NCI-H146 treated with DMSO at 0.1 percent for 48 hours (cell line): ENCODE measurements at regions not wholly inside any gene's neighbourhood (a gene's known extent, or its start where the extent isn't known, plus 50 kb on each side); places are given as distances from the start of the nearest gene placed in this dataset.

Source experiments
- DNase-seq: peaks from one replicate; lab custom pipeline; 2025; ENCODE audit not compliant: unreplicated experiment; lab: John Stamatoyannopoulos, UW

DNA sequence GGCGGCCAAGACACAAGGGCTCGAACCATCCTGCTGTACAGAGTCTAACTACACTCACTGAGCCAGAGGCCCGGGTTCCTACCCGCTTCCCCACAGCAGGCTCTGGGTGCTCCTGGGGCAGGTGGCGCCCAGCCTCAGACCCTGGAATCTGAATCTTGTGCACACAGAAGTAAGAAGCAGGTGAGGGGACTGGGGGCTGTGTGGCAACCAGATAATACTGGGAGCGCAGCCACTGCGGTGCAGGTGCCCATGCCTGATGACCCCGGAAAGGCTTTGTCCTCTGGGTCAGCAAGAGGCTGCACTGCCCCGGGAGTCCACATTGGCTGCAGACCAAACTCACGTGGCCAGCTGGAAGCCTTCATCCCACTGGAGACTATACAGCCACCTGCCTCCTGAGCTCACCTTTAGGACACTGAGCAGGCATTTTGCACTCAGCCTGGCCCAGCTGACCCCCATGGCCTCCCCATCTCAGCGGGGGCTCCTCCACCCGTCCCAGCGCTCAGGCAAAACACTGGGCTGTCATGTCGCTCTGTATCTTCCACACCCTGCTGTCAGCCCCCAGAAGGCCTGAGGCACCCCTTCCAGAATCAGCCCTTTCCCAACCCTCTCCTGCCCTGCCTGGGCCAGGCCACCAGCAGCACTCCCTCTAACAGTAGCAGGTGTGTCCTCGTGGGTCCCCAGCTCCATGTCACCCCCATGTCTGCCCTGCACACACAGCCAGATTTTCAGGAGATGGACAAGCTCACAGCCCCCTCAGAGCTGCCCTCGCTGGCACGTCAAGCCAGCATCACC is 101.0 kb upstream of the IQSEC1 start:
- DNase-seq = no peak

DNA sequence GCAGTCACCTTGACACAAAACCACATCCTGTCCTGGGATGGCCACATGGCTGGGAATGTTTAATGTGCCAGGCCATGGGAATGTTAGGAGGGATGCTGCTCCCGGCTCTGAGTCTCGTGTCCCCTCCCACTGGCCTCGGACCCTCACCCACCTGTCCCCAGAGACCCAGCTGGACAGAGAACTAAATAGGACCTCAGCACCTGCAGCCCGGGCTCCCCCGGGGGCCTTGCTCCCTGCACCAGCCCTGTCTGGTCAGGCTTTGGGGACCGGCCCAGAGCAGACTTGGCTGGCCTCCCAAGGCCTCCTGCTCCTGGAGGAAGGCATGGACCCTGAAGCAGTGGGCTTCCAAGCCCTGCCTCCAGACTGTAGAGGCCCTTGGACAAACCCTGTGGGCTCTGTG is 100.0 kb upstream of the IQSEC1 start:
- DNase-seq = no peak

DNA sequence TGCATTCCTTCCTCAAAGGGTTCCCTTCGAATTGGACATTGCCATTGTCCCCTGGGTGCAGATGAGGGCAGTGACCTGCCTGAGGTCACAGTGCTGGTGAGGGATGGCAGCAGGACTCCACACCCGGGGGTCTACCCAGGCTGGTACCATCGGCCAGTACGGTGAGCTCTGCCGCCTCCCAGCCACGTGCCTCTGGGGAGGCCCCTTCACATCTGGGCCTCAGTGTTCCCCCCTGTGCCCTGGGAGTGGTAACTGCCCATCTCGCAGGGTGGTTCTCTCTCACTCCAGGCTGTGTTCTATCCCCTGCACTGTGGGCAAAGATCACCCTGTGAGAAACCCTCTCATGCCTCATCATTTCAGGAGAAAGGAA is 99.4 kb upstream of the IQSEC1 start:
- no peak for DNase-seq

DNA sequence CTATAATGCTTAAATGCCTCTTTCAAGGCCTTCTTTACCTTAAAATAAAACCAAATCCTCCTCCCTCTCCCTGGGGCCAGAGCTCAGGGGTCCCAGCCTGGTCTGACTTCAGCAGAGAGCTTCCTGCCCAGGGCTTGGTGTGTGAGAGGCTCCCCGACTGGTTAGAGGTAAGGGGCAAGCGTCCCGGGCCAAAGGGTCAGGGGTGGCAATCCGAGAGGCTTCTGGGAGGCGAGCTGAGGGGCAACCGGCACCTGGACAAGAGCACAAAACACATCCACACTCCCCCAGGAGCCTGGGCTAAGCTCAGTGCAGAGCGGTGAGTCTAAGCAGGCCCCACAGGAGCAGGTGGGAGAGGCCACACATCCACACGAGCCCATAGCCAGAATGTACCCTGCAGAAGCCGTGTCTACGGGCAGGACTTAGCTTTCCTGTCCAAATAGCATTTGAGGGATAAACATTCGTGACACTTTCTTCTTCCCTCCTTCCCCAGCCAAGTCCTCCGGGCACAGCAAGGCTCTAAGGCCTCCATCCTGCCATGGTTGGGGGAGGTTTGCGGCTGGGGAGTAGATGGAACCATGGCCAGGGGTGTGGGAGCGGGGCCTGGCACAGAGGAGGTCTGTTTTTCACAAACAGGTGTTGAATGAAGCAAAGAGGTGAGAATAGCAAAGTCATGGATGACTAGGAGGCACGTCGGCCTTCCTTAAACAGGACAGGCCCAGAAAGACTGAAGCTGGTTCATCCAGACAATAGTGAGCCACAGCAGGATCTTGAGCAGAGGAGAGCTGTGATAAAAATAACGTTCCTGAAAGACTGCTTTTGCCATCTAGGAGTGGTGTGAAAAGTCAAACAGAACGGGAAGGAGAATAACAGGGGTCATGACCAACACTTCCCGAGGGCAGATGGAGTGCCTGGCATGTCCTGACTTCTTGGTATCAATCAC is 98.7 kb upstream of the IQSEC1 start:
- DNase-seq = no peak

DNA sequence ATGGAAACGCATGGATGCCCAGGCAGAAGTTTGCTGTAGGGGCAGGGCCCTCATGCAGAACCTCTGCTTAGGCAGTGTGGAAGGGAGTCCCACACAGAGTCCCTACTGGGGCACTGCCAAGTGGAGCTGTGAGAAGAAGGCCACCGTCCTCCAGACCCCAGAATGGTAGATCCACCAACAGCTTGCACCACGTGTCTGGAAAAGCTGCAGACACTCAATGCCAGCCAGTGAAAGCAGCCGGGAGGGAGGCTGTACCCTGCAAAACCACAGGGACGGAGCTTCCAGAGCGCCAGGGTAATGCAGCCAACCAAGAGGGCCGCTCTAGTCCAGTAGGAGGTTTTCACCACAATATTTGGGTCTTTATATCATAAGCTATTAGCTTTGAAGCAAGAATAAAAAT is 97.1 kb upstream of the IQSEC1 start:
- DNase-seq = no peak

DNA sequence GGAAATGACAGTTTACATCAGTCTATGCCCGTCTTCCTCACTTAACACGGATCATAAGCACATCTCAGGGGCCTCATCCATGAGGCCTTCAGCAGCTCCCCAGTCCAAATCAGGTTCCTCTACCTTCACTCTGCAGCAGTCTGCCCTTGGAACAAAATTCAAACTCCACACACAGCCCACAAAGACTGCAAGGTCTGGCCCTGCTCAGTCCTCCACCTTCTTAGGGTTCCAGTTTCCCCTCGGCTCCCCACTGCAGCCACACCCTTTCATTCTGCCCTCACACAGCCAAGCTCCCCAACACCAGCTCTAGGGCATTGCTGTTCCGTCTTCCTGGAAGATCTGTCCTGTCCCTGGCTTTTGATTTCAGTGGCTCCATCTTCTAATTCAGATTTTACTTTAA is 95.2 kb upstream of the IQSEC1 start:
- no peak for DNase-seq

DNA sequence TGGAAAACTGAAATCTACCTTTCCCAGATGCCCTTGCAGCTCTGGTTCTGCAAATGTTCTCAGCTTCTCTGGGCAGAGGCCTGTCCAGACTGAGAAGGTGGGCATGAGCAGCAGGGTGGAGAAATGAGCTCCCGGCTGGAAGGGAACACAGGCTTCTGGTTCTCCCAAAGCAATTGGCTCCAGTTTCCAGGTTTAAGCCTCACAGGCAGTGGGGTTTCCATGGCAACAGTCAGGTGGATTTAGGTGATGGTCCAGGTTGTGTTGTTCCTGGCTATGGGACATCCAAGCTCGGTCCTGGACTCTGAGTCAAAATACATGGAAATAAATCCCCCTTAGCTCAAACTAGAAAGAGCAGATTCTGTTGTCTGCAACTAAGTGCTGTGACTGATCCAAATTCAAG is 94.6 kb upstream of the IQSEC1 start:
- no peak for DNase-seq

DNA sequence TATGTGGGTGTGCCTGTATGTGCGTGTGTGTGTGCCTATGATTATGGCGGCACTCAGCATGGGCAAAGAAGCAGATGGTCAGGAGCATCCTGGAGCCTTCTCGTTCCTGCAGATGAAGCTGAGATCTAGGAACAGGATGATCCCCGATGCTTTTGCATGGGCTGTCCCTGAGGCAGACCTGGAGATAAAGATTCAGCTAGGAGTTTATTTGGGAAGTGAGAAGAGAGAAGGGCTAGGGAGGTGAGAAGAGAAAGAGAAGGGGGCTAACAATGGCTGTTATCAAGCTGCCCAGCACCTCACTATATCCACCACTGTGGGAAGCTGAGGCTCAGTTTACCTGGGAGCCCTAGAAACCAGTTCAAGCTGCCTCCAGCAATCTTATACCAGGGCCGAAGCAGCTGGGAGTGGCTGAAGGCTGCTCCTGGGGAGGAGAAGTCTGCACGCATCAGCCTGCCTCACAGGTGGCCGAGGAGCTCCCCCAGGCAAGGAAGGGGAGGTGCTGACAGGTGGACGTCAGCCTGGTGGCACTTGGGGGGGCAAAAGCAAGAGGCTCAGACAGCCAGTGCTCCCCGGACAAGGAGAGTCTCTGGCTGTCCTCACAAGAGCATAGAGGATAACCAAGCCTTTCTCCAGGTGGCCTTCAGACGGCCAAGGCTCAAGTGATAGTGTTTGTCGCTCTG is 94.0 kb upstream of the IQSEC1 start:
- no peak for DNase-seq

DNA sequence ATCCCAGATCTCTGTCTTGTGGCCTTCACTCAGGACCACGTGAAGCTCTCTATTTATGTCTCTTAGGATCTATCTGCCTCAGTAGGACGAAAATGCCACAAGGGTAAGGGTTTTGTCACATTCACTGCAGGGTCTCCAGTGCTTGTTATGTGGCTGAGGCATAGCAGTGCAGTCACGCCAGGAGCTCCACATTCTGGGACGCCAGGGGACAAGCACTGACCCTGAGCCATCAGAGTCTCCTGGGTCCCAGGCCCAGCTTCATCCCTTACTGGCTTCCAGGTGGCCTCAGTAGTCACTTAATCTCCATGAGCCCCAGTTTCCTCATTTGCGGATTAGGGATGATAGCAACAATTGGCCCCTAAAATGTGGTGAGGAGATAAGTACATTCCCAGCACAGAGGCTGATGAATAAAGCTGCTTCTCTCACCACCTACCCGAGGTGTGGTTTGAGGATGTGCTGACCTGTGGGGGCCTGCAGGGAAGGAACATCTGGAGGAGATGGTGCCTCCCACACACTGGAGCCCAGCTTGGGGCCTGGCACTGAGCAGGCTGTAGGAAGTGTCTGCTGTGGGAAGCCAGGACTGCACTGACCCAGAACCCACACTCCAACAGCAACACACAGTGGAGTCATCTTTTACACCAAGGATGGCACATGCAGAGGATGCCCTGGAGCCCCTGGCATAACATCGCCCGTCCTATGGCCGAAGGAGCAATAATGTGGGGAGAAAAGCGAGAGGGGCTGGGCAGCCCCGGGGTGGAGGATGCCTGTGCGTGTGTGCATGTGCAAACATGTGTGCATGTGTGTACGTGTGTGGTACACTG is 93.2 kb upstream of the IQSEC1 start:
- DNase-seq = no peak

DNA sequence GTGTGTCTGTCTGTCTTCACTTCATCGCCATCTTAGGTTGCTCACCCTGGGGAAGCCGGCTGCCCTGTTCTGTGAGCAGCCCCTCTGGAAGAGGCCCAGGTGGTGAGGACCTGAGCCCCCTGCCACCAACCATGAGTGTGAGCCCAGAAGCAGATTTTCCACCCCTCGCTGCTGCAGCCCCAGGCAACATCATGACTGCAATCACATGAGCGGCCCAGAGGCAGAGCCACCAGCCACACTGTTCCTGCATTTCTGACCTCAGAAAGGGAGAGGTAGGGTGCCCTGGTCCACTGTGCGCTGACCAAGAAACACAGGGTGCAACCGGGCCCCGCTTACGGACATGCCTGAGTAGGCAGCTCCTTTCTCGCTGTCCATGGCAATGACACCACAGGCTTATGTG is 92.3 kb upstream of the IQSEC1 start:
- DNase-seq = no peak

DNA sequence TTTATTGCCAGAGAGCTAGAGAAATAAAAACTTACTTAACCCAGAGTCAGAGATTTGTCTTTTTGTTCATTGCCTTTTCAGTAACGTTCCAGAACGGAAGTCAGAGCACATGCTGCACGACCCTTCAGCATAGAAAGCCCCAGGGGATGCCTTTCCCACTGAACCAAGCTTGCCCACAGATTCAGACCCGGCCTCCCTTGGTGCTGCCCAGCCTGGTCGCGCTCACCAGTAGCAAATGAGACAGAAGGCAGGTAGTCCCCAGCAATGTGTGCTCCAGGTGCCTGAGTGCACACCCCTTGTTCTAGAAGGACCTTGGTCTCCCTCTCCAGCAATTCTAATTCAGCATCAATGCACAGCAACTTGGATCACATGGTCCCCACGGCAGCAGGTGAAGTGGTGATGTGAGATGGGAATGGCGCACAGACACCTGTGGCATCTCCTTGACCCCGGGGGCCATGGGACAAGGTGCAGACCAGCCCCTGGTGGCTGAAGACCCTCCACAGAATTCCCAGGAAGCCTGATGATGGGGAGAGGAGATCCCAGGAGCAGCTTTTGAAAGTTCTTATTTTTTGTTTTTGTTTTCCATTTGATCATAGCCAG is 91.8 kb upstream of the IQSEC1 start:
- no peak for DNase-seq

DNA sequence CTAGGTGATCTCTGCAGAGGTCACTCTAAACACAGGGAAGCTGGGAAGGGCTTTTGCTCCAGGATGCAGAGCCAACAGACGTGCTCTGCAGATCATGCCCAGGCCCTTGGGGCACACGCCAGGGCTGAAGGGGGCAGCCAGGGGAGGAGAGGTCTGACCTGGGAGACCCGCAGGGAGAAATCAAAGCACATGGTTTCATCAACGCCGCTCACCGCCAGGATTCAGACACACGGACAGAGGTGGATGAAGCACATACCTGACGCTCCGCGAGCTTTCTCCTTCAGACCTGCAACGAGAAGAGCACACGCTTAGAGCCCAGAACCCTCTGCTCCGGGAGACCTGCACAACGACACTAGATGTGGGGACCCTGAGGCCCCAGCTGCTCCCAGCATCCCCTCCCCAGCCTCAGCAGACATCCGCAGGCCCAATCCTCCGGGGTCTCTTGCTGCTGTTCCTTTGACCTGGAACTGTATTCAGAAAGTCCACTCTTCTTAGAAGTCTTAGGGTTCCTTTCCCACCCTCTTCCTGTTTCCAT is 90.7 kb upstream of the IQSEC1 start:
- no peak for DNase-seq

DNA sequence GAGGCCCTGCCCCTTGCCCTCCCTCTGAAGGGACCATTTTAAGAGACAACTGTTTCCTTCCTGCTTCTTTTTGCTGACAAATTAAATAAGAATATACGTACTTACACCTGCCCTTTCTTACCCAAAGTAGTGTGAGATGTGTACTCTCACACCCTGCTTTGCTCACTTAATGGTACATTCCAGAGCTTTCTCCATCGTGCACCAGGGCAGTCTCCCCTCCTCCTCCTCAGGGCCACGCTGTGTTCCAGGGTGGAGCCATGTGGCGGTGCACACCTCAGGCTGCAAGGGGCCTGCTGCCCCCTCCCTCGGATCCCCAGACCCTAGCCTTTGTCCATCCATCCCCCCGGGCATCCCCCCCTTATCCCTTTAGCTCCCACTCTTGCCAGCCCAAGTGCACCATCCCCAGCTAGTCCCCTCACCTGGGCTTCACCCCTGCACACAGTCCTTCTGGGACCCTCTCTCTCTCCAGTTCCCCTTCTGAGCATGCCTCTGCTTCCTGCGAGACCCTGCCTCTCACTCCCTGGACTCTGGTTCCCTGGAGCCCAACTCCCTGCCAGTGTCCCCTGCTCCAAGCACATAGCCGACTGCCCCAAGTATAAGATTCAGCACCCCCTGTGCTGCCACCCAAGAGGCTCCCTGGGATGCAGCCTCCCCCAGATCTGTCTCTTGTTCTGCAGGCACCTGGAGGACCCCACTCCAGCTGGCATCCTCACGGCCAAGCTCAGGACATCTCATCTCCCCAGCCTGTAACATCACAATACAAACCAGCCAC is 89.5 kb upstream of the IQSEC1 start:
- DNase-seq = no peak

DNA sequence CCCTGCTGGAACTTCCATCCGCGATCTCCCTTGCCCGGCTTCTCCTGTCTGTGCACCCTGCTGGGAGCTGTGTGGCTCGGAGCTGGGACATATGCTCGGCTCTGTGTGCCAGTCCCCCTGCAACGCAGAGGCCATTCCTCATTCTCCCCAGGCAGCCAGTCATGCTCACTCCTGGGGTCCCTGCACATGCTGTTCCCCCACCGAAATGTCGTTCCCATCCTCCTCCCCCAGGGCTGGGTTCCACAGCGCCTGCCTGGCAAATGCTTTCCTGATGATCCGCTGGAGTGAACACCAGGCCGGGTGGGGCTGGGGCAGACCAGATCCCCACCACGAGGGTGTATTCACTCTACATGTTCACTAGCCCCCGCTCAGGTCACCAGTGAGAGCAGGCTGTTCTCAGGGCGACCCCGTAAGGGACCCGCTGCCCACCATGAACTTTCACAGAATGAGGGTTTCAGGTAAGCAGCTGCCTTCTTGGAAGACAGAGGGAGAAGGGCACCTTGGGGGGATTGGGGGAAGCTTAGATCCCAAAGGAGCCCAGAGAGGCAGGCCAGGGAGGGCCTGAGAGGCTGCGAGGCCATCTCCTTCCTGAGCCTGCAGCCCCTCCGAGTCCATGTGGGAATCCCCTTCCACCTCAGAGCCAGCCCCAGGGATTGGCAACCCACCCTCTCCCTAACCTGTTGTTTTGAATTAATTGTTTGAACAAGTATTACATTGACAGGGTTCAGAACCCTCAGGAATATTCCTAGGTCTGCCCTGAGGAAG is 88.7 kb upstream of the IQSEC1 start:
- DNase-seq = no peak

DNA sequence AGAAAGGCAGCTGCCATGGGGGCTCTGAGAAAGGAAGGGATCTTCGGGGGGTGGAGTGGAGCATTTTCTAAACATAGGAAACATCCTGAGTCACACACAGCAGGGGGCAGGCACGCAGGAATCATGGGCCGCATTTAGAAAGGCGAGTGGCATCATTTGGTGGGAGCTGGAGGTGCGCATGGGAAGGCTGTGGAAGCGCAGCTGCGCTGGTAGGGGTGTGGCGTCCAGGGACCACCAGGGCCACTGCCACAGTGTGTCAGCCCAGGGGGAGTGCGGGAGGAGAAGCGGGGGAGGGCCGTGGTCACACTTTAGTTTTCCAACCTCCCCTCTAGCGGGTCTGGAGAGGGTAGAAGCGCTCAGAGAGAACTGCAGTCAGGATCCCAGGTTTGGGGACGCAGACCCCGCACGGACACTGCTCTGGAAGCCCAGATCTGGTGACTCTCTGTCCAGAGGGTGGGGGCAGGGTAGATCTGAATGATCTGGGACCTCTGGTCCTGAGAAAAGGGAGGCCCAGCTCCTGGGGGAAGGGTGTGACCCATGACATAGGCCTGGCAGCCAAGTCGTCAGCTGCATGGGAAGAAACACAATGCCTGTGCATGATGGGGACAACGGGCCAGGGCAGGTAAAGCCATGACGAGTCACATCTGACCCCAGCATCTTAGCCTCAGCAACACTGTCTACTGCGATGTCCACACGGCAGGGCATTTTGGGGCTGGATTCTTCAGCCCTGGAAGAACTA is 88.0 kb upstream of the IQSEC1 start:
- DNase-seq = no peak

DNA sequence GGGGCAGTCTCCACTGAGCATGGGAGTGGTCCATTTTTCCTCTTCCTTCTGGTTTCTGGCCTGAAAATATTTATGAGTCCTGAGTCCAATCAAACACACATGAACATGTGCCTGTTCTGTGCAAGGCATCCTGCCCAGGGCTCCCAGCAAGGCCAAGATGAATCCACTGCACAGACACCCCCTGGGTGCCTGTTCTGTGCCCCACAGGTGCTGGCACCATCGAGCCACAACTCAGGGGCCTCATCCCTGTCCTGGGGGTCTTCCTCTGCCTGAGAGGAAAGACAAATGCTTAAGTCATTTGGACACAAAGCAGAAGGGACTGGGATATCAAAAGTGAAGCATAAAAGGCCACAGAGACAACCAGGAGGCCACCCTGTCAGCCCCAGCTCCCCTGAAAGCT is 87.4 kb upstream of the IQSEC1 start:
- DNase-seq = no peak

DNA sequence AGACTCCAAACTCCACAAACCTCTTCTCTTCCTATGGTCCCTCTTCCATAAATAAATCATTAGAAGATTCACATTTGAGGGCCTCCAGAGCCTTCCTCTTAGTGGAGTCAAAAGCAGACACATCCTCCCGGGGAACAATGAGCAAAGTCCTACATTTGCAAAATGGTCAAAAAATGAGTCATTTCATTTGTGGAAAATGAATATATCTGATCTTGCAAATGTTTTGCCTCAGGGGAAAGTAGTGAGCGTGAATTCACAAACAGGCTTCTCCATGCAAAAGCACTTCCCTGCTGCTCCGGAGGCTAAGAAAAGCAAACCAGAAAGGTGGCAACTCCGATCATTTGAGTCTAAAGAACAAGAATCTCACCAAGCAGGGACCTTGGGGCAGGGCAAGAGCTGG is 86.7 kb upstream of the IQSEC1 start:
- no peak for DNase-seq

DNA sequence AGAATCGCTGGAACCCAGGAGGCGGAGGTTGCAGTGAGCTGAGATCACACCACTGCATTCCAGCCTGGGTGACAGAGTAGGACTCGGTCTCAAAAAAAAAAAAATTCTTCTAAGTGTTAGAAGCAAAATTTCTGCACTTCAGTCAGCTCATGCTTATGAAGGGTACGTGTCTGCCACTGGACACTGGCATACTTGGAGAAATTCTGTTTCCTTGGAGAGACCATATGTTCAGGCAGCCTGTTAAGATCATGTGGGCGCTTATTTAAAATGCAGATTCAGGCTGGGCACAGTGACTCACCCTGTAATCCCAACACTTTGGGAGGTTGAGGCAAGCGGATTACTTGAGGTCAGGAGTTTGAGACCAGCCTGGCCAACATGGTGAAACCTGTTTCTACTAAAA is 85.6 kb upstream of the IQSEC1 start:
- DNase-seq = no peak
